Activated naive CD4-positive, alpha-beta T cell treated with anti-CD3 and anti-CD28 coated beads, Interleukin-2, amount 50 U/mL, for 16 hours (primary cell): ENCODE measurements at regions not wholly inside any gene's neighbourhood (a gene's known extent, or its start where the extent isn't known, plus 50 kb on each side); places are given as distances from the start of the nearest gene placed in this dataset.
A peak's percentile ranks its signal among the peaks of the same experiment; 100 is the strongest.
"Not testable (repeated sequence)": the region's sequence is repeated elsewhere in the genome, so short reads cannot be mapped to it uniquely, and the experiment has no call there.

Experiments
- DNase-seq: peaks from one replicate; pipeline ENCODE4 v3.0.0-alpha.2; 2020

DNA sequence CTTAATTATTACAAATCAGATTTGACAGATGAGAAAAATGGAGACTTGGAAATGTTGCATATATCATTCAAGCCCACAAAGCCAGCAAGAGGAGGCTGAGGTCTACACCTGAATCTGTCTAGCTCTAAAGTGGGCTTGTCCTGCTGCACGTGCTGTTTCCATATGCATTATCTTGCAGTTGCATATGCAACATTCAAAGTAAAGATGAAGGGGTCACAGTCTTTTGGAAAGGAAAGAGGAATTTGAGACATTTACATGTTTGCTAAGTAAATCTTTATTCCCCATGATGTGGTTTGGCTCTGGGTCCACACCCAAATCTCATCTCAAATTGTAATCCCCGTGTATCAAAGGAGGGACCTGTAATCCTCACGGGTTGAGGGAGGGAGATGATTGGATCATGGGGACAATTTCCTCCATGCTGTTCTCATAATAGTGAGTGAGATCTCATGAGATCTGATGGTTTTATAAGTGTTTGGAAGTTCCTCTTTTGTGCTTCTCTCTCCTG, 98.3 kb downstream of the BACH1 start:
- DNase-seq, result no peak

DNA sequence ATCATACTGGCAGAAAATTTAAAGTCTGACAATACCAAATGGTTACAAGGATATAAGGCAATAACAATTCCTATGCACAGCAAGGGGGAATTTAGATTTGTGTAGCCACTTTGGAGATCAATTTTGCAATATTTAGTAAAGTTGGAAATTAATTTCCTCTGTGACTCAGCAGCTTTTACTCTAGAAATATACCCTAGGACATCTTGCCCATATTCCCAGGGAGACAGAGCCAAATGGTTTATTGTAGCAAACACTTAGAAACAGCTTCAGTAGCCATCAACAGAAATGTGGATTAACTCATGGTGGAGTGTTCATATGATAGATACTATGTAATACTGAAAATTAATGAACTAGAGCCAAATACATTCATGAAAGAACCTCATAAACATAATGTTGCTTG, 104.6 kb downstream of the BACH1 start:
- no peak for DNase-seq

DNA sequence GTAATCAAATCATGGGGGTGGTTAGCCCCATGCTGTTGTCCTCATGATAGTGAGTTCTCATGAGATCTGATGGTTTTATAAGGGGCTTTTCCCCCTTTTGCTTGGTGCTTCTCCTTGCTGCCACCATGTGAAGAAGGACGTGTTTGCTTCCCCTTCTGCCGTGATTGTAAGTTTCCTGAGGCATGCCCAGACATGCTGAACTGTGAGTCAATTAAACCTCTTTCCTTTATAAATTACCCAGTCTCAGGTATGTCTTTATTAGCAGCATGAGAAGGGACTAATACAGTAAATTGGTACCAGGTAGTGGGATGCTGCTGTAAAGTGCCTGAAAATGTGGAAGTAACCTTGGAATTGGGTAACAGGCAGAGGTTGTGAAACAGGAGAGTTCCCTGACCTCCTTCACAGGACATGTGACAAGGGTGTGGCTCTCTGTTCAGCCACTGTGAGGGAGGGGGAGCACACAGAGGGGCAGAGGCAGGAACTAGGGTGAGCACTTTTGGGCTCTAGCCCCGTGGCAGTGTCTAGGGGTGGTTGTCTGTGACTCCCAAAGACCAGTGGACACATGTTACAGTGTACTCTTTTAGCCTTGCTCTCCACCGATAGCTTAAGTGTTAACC, 105.3 kb downstream of the BACH1 start:
- DNase-seq, result no peak

DNA sequence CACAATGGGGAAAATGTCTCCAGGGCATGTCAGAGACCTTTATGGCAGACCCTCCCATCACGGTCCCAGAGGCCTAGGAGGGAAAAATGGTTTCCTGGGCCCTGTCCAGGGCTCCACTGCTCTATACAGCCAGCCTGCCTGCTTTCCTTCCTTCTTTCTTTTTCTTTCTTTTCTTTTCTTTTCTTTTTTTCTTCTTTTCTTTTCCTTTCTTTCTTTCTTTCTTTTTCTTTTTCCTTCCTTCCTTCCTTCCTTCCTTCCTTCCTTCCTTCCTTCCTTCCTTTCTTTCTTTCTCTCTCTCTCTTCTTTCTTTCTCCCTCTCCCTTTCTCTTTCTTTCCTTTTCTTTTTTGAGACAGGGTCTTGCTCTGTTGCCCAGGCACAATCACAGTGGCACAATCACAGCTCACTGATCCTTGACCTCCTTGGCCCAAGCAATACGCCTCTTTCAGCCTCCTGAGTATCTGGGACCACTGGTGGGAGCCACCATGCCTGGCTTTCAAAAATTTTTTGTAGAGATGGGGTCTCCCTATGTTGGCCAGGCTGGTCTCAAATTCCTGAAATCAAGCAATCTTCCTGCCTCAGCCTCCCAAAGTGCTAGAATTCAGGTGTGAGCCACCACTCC, 106.9 kb downstream of the BACH1 start:
- no peak for DNase-seq

DNA sequence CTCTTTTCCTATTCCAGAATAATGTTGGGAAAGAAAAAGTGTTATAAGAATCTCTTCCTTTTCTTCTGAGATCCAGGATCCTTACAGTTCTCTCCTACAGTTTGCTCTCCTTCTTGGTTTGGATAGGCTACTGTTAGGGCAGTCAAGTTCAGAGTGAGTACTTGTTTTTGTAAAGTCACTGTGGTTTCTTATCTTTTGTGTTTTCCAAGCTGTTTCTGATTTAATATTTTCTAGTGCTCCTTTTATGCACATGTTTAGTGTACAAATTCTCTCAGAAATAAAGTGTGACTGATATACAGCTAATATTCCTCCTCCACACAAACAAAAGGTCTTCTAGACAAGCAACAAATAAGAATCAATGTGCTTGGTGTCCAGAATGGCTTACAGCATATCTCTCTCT, 107.7 kb downstream of the BACH1 start:
- no peak for DNase-seq

DNA sequence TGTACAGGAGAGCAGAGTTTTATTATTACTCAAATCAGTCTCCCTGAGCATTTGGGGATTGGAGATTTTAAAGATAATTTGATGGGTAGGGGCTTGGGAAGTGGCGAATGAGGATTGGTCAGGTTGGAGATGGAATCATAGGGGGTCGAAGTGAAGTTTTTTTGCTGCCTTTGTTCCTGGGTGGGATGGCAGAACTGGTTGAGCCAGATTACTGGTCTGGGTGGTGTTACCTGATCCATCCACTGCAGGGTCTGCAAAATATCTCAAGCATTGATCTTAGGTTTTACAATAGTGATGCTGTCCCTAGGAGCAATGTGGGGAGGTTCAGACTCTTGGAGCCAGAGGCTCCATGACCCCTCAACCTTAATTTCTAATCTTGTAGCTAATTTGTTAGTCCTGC, 108.8 kb downstream of the BACH1 start:
- no peak for DNase-seq

DNA sequence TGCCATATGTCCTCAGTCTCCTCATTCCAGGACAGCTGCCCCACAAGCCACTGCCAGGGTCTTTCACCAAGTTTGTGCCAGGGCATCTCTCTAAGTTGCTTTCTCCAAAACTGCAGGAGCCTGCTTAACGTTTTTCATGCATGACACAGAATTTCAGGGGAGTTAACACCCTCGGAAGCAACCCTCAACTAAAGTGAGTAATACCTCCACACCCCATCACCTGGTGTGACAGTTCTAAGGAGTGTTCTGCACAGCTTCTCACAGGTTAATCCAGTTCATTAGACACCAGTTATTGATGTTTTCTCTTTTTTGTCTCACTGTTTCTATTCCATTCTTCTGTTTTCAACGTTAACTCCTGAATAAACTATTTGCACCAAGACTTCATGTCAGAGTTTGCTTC, 115.0 kb downstream of the BACH1 start:
- DNase-seq, result no peak

DNA sequence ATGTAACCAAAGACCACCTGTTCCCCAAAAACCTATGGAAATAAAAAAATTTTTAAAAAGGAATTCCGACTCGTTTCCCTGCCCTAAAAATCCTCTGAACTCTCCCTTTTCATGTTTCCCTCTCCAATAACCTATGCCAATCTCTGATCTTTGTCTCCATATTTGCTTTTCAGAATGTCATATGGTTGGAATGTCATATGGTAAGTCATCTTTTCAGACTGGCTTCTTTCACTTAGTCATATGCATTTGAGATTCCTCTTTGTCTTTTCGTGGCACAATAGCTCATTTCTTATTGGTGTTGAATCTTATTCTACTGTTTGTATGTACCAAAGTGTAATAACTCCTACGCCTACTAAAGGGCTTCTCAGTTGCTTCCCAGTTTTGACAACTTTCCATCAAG, 117.5 kb downstream of the BACH1 start:
- DNase-seq, result no peak

DNA sequence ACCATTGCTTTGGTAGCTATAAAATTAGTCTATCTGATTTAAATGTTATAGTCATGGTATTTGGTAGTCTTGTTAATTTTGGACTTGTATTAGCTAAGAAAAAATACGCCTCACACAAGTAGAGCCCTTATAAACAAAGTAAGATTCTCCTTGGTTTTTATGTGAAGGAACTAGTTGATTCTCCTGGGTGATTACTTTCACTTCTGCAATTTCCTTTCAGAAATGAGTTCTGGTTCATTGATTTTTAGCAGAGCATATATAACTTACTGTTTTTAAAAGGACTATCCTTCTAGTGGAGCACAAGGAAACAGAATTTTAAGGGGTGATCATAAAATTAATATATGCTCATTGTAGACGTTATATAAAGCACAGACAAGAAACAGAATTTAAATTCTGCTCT, 120.1 kb downstream of the BACH1 start:
- DNase-seq, result no peak

DNA sequence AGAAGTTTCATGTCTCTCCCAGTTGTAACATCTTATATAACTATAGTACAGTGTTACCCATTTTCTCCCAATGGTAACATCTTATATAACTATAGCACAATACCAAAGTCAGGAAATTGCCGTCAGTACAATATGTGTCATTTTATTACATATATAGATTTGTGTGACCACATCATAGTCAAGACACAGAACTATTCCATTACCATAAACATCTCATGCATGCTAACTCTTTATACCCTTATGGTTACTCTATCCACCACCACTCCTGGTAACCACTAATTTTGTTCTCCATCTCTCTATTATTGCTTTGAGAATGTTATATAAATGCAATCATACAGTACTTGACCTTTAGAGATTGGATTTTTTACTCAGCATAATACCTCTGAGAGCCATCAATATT, 120.7 kb downstream of the BACH1 start:
- DNase-seq, result no peak

DNA sequence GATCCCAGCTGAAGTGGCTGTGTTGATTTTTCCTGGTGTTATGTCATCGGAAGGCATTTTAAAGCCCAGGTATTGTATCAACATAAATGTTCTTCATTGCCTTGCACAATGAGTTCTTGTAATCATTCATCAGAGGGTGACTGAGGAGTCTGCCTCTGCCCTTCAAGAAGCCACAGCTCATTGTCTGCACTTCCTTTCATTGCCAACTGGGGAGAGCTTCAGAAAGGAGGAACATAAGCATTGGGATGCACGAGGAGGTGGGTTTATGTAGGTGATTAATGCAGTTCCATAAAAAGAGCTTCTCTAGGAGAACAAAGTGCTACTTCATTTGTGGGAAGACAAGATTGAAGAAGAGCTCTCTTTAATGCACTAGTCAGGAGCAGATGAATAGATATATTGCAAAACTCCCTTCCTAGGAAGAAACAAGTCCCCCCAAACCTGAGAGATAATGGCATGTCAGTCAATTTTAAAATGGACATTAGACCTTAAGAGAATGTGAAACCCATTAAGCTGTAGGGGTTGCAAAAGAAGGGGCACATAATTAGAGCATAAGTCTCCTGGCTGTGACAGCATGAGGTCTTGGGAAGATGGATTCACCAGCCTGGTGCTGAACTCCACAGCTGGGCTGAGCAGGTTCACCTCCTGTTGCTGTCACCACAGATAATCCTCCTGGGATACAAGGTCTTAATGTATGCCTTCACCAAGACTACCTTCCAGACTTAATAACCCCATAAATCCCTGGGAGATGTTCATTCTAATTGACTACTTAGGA, 124.6 kb downstream of the BACH1 start:
- no peak for DNase-seq

DNA sequence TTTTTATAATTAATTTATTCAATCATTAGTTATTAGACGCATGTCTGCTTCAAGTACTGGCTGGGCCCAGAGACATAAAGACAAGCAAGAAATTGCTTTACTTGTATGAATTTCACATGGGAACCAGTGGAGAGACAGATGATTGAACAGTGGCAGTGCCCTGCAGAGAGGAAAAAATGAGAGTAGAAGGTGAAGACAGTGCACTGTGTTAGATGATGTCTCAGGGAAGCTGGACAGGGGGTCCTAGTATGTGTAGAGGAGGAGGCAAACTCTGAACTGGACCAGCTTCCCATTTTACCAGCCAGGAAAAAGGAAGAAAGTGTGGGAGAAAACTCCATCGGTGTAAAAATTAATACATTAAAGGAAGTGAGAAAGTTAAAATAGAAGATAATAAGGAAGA, 126.0 kb downstream of the BACH1 start:
- no peak for DNase-seq

DNA sequence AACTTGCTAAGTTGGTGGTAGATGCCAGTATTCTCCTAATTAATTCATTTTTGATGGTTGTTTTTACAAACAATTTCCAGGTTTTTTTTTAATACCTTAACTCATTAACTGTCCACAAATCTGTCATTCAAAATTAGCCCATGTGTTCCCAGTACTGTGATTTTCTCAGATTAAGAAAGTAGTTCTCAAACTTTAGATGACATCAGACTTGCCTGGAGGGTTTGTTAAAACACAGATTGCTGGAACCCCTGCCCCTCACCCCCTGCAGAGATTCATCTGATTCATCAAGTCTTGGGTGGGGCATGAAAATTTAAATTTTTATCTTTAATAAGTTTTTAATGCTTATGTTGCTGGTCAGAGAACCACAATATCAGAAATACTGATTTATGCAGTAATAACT, 130.5 kb downstream of the BACH1 start:
- no peak for DNase-seq

DNA sequence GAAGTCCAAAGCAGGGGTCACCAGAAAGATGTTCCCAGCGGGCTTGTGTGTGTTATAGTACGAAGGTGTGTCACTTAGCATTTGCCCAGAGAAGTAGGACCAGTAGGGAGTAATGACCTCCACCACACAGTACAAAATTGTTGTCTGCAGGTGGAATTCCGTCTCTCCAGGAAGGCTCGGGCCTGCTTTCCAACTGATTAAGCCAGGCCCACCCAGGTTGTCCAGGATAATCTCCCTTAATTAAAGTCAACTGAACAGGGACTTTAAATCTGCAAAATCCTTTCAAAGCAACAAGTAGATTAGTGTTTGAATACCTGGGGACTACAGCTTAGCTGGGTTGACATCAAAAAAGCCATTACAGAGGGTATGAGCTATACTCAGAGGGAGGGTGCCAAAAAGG, 131.3 kb downstream of the BACH1 start:
- no peak for DNase-seq

DNA sequence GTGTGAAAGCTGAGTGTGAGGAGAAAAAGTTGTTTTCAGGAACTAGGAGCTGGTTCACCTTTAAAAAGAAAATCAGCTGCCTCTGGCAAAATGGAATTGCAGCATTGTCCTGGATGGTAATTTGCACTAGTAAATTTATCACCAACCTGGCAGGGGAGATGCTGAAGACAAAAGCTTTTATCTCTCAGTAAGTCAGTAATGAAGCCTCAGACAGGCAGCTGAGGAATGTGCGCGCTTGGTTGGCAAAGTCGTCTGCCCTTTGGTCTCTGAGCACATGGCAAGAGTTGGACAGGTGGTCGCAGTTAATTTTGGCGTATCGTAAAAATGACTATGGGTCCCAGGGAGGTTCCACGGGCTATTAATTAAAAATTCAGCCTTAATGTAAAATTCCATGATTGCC, 131.9 kb downstream of the BACH1 start:
- no peak for DNase-seq

DNA sequence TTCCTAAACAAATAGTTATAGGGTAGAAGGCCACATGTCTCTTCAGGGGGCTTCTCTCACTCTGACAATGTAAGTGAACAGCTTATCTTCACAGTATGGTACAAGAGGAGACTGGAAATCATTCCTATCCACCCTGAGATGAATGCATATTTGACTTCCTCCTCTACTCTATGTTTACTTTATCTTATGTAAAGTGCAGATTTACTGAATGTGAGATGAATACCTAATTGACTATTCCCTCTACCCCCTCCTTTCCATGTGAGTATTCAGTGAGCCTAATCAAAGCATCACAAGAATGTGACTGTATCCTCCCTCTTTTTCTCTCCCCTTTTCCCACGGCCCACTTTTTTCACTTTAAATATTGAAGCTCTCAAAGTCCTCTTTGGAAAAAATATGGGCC, 132.5 kb downstream of the BACH1 start:
- no peak for DNase-seq

DNA sequence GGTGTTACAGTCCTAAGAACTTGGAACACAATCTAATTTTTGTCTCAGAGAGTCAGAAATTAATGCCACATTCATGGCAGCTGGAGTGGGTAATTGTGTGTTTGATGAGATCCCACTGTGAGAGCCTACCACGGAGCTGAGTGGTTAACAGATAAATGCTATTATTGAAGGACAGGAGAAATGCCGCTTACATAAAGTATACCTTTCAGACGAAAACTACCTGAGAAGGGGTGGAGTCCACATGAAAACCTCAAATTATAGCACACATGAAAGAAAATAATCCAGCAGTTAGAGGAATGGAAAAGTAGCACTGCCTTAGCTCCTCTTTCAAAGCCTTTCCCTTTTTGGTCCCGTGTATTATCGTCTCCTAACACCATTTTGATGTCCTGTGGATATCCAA, 133.0 kb downstream of the BACH1 start:
- no peak for DNase-seq

DNA sequence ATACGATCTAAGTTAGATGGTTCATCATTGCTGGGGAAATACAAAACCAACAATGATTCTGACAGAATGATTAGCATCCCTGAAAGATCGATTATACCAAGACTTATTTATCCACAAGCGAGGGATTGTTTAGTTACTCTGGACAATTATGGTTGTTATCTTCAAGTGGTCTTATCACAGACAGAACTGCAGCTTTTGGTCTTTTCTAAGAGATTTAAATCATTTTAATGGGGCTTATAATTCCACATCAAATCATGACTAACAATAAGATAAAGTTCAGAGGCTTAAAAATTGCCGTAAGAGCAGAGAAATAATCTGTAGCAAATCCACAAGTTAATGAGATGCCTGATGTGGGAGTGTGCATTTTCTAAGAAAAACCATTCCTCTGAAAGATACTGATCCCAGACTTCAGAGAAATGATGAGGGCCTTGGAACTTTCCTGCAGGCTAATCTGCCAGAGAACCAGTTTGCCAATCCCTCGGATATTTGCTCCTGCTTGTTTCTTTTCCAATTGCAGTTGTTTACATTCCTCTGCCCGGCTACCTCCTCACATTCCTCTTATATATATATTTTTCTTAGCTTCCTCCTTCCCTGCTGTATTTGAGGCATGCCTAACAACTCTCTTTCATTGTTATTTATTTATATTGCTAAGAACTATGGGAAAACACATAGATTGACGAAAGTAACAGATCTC, 134.8 kb downstream of the BACH1 start:
- no peak for DNase-seq

DNA sequence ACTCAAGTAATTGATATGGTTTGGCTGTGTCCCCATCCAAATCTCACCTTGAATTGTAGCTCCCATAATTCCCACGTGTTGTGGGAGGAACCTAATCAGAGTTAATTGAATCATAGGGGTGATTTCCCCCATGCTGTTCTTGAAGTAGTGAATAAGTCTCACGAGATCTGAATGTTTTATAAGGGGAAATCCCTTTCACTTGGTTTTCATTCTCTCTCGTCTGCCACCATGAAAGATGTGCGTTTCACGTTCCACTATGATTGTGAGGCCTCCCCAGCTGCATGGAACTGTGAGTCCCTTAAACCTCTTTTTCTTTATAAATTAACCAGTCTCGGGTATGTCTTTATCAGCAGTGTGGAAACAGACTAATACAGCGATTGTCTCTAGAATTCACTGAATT, 135.4 kb downstream of the BACH1 start:
- DNase-seq, result no peak

DNA sequence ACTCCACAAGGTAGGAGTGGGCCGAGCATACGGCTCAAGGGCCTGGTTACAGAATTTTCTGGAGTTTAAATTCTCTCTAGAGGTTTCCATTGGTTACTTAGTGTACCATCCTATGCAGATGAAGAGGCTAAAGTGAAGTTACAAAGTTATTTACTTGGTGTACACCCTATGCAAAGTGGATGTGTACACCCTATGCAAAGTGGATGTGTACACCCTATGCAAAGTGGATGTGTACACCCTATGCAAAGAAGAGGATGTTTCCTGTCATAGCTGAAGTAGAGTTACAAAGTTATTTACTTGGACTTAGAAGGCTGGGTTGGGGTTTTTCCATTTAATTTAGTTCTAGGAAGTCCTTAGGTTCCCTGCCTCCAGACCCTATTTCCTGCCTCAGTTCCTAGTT, 136.3 kb downstream of the BACH1 start:
- not testable (repeated sequence) for DNase-seq

DNA sequence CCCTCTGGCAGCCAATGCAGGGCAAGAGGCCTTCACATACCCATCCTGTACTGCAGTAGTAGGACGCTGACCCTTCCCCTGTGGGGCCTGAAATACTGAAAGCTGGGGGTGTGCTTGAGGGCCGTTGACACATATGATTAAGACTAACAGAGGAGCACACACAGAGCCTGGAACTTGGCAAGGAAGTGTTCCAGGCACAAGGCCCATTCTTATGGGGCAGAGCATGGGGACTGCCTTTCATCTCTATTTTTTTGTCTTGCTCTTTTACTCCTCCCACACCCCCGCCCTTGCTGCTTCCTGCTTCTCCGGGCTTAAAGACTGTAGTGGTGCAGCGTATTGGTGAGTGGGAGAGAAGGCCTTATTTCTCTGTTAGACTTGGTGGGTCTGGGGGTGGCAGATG, 137.4 kb downstream of the BACH1 start:
- DNase-seq, result peak; percentile 49

DNA sequence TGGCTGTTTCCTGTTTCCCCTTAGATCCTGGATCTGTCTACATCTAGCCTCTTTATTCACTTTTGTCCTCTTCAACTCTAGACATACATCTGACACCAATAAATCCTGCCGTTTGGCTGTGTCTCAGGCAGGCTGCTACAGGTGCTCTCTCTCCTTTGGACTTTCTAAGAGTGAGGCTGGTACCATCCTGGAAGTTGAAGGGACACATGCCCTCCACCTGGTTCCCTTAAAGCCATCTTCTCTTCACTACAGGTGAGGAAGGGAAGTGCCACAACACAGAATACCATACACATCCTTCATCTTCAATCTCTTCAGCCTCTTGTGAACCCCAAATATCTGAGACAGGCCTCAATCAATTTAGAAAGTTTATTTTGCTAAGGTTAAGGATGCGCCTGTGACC, 137.9 kb downstream of the BACH1 start:
- no peak for DNase-seq

DNA sequence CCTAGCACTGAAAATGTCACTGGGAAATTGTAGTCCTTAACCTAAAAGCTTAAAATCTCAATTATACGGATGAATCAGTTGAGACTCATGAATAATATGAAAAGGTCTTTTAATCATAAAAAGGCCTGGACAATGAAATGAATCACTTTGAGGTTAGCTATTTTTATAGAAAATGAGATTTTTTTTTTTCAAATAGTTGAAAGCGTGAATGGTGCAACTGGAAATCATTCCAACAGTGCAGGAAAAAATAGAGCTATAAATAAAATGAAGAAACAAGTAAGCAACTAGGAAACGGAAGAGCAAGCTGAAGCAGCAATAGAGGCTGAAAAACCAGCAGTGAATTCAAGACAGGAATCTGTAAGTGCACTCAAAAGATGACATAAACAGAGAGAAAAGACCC, 142.9 kb downstream of the BACH1 start:
- no peak for DNase-seq
